Esophagus squamous epithelium (tissue), 5 donors: ENCODE measurements at regions not wholly inside any gene's neighbourhood (a gene's known extent, or its start where the extent isn't known, plus 50 kb on each side); places are given as distances from the start of the nearest gene placed in this dataset.

ENCODE experiments used
- DNase-seq: peaks from one replicate; lab custom pipeline; 2025; lab: John Stamatoyannopoulos, UW
- H3K27ac ChIP-seq, 4 donors: fragments of 200-600 bp; sonication (generic); one replicate each; pipeline ENCODE4 v1.5.1; 2016 to 2019; ENCODE audit warnings: mild to moderate bottlenecking in 1 of 4
- H3K27me3 ChIP-seq, 4 donors: fragments of 200-600 bp; sonication (generic); 1 replicate in 3 of 4; 2 replicates in 1 of 4; pipeline versions ENCODE4 v1.5.1 to v1.6.0; 2017 to 2021; ENCODE audit warnings: antibody characterized with exemption in 1 of 4
- H3K36me3 ChIP-seq, 3 donors: fragments of 200-600 bp; sonication (generic); one replicate each; pipeline ENCODE4 v1.5.1; 2016 to 2019
- H3K4me1 ChIP-seq, 3 donors: fragments of 200-600 bp; sonication (generic); one replicate each; pipeline ENCODE4 v1.5.1; 2017 to 2019
- H3K4me3 ChIP-seq, 4 donors: fragments of 200-600 bp; sonication (generic); 1 replicate in 3 of 4; 2 replicates in 1 of 4; pipeline ENCODE4 v1.5.1; 2016 to 2019; ENCODE audit warnings: mild to moderate bottlenecking in 2 of 4, moderate library complexity in 1 of 4
- H3K9me3 ChIP-seq, 3 donors: fragments of 200-600 bp; sonication (generic); one replicate each; pipeline ENCODE4 v1.5.1; 2016 to 2019
- POLR2A ChIP-seq, 4 donors: fragments of 450-650 bp; IDR thresholded peaks; one replicate each; pipeline ENCODE4 v1.6.1; 2017; ENCODE audit warnings: antibody characterized with exemption in 4 of 4, mild to moderate bottlenecking in 4 of 4, moderate library complexity in 3 of 4
- WGBS, 2 donors: methylation state at CpG; one replicate each; pipeline ENCODE4 v1.1.5; 2018; 5-methylcytosine and 5-hydroxymethylcytosine counted together
- intact Hi-C: fragments of 100-400 bp; cut with DNase I; formaldehyde crosslinking; loops from one replicate; pipeline ENCODE4 v1.15.0; 2022
- TF ChIP-seq, protein P1 (sequence below), 6 experiments: fragments of 450-650 bp in 4 of 6; fragments of 200-600 bp in 2 of 6; sonication (generic) in 2 of 6; IDR thresholded peaks; one replicate each; pipeline ENCODE4 v1.5.1; 2016 to 2019; ENCODE audit warnings: antibody characterized with exemption in 6 of 6, mild to moderate bottlenecking in 4 of 6, moderate library complexity in 4 of 6
- donor health status: DM: yes; HTN: yes; CAD: no.

- H3K36me3 ChIP-seq: no peaks in the 10 kb centered on the region
- H3K9me3 ChIP-seq: peaks cover 0 to 3% (median 0%) of the 10 kb centered on the region in 3 donors
- H3K4me1 ChIP-seq: no peaks in the 10 kb centered on the region
- WGBS, 2 donors: 100% methylated on average over 1 of the region's 1 CpG; no CpG with 5 or more reads in 1 of the 2 donors
- no peak for DNase-seq
- TF ChIP-seq POLR2A (IDR thresholded peaks at IDR 0.05): no peak
- TF ChIP-seq, protein P1, sequence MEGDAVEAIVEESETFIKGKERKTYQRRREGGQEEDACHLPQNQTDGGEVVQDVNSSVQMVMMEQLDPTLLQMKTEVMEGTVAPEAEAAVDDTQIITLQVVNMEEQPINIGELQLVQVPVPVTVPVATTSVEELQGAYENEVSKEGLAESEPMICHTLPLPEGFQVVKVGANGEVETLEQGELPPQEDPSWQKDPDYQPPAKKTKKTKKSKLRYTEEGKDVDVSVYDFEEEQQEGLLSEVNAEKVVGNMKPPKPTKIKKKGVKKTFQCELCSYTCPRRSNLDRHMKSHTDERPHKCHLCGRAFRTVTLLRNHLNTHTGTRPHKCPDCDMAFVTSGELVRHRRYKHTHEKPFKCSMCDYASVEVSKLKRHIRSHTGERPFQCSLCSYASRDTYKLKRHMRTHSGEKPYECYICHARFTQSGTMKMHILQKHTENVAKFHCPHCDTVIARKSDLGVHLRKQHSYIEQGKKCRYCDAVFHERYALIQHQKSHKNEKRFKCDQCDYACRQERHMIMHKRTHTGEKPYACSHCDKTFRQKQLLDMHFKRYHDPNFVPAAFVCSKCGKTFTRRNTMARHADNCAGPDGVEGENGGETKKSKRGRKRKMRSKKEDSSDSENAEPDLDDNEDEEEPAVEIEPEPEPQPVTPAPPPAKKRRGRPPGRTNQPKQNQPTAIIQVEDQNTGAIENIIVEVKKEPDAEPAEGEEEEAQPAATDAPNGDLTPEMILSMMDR (IDR thresholded peaks at IDR 0.05): no peak
- intact Hi-C loops: no loop called here
- no peak overlapping the region for H3K4me3 ChIP-seq
- no peak overlapping the region for H3K27ac ChIP-seq
- no peaks in the 10 kb centered on the region for H3K27me3 ChIP-seq
These were observed 82.5 kb upstream of the TNFRSF21 start for GRCh38 chr6:47392251-47392650.

DNA sequence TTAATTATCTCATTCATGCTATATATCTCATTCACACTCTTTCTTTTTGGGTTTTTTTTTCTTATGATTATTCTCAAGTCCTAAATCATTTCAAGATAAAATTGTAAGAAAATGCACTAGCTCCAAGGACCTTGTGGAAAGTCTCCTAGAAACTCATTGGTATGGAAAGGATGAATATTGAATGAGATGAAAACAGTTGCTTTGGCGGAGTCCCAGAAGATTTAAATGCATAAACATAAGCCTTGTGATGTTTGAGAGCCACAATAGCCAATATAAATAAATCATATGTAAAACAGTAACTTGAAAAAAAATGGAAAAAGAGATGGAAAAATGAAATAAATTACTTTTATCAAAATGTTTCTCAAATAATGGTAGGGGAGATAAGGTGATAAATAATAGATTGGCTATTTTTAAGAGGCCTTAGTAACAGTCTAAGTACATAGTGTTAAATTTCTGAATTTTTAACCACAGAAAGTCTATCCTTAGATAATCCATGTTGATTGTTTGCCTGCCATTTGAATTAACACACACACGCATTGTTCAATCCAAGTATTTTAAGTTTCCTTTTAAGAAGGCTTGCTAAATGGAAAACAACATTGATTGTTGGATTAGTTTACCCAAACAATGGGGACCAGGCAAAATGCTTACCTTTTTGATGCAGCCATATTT is 81.1 kb upstream of the CD2AP start:
- no peak overlapping the region for H3K4me3 ChIP-seq
- H3K36me3 ChIP-seq: no peaks in the 10 kb centered on the region
- intact Hi-C loops: no loop called here
- no peaks in the 10 kb centered on the region for H3K27me3 ChIP-seq
- peaks cover 0 to 6% (median 0%) of the 10 kb centered on the region in 3 donors for H3K4me1 ChIP-seq
- no peak for DNase-seq
- 74 to 79% methylated on average over 2 of the region's 2 CpGs for WGBS, 2 donors
- no peak overlapping the region for H3K27ac ChIP-seq
- H3K9me3 ChIP-seq: no peaks in the 10 kb centered on the region
- TF ChIP-seq, protein P1 (IDR thresholded peaks at IDR 0.05): no peak
- TF ChIP-seq POLR2A (IDR thresholded peaks at IDR 0.05): no peak

DNA sequence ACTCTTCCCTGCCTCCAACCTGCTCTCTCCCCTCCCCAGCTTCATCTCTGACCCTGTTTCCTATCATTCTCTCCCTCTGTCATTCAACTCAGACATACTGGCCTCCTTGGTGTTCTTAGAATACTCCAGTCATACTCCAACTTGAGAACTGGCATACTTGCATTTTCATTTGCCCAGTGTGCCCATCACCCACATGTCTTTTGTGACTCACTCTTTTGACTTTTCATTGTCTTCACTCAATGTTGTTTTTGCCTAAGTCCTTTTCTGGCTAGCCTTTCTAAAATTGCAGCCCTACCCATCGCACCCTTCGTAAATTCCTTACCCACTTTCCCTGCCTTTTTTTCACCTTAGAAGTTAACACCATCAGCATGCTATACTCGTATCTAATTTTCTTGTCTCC is 77.0 kb upstream of the CD2AP start:
- TF ChIP-seq, protein P1 (IDR thresholded peaks at IDR 0.05): no peak
- no peak for TF ChIP-seq POLR2A (IDR thresholded peaks at IDR 0.05)
- intact Hi-C loops: no loop called here
- no peaks in the 10 kb centered on the region for H3K27me3 ChIP-seq
- H3K4me1 ChIP-seq: peaks cover 0 to 6% (median 0%) of the 10 kb centered on the region in 3 donors
- no peaks in the 10 kb centered on the region for H3K9me3 ChIP-seq
- no peak overlapping the region for H3K4me3 ChIP-seq
- WGBS, 2 donors: 37 to 48% methylated on average over 3 of the region's 3 CpGs
- no peaks in the 10 kb centered on the region for H3K36me3 ChIP-seq
- H3K27ac ChIP-seq: no peak overlapping the region
- no peak for DNase-seq

GRCh38 chr6:47402081-47402480 is 75.5 kb upstream of the CD2AP start:
- intact Hi-C loops: no loop called here
- no peak for DNase-seq
- WGBS, 2 donors: 51 to 72% methylated on average over 3 of the region's 3 CpGs
- Histone ChIP-seq H3K27ac (no peak overlapping the region), H3K27me3 (no peaks in the 10 kb centered on the region), H3K4me1 (peaks cover 0 to 6% (median 0%) of the 10 kb centered on the region in 3 donors), H3K4me3 (no peak overlapping the region), H3K36me3 (no peaks in the 10 kb centered on the region), H3K9me3 (no peaks in the 10 kb centered on the region)
- TF ChIP-seq, protein P1 (IDR thresholded peaks at IDR 0.05): no peak
- TF ChIP-seq POLR2A (IDR thresholded peaks at IDR 0.05): no peak

DNA sequence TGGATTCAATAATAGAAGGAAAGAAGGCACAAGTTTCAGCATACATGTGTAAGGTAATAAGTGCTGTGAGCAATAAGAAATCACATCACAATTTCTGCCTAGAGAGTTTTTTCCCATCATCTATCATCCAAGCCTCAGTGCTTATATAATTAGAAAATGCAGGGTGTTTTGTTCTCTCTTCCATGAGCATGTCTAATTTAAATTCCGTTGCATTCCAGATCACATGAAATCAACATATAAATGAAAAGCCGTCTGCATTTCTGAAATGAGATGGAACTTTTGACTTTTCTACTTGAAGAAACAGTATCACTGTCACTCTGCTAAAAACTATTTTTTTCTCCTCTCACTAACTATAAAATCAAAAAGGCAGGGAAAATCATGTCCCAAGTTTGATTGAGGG is 74.5 kb upstream of the CD2AP start:
- Histone ChIP-seq H3K9me3 (no peaks in the 10 kb centered on the region), H3K27ac (no peak overlapping the region), H3K4me3 (no peak overlapping the region), H3K27me3 (no peaks in the 10 kb centered on the region), H3K4me1 (peaks cover 0 to 6% (median 0%) of the 10 kb centered on the region in 3 donors), H3K36me3 (no peaks in the 10 kb centered on the region)
- intact Hi-C loops: no loop called here
- no peak for DNase-seq
- WGBS, 2 donors: 80 to 85% methylated on average over 2 of the region's 2 CpGs
- TF ChIP-seq POLR2A (IDR thresholded peaks at IDR 0.05): no peak
- TF ChIP-seq, protein P1 (IDR thresholded peaks at IDR 0.05): no peak
